Dedifferentiated amniotic fluid mesenchymal stem cell (primary cell): ENCODE measurements at regions not wholly inside any gene's neighbourhood (a gene's known extent, or its start where the extent isn't known, plus 50 kb on each side); places are given as distances from the start of the nearest gene placed in this dataset.

ENCODE experiments used
- DNase-seq: peaks from one replicate; pipeline ENCODE4 v3.0.0-alpha.2; 2016; ENCODE audit errors: extremely low spot score

DNA sequence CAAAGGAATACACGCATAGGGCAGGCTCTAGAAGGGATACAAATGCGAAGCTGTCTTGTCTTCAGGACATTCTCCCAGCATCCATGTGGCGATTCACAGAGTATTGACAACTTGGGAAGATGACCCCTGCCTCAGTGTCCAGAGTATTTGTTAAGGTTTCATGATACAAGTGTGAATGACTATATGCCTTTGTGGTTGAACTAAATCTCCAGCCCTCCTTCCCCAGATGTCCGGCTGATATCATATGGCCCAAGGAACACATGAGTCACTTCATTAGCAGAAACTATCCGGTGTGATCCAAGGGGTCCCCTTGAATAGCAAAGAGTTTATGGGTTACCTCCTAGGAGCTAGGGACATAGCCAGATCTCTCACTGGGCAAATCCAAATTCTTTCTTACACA is 151.0 kb downstream of the INSIG2 start:
- DNase-seq = no peak

GRCh38 chr2:118237451-118237850 is 149.2 kb downstream of the INSIG2 start:
- DNase-seq = no peak

- no peak for DNase-seq
Measured at GRCh38 chr2:118232796-118233195, 144.5 kb downstream of the INSIG2 start.

DNA sequence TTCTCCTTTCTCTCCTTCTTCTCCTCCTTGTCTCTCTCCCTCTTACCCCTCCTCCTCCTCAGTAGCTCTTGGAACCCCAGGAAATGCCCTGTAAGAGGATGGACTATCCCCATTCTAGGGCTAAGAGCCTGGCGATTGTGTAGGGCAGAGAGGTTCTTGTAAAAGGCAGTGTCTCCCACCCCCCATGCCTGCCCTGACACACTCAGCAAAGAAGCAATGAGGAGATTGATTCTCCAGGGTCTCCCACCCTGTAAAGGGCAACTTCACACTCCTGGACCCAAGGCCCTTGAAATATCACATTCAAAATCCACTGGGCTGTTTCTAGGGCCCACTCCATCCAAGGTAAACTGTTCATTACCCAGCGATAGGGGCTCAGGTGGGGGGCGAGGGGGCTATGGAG is 144.1 kb downstream of the INSIG2 start:
- no peak for DNase-seq

DNA sequence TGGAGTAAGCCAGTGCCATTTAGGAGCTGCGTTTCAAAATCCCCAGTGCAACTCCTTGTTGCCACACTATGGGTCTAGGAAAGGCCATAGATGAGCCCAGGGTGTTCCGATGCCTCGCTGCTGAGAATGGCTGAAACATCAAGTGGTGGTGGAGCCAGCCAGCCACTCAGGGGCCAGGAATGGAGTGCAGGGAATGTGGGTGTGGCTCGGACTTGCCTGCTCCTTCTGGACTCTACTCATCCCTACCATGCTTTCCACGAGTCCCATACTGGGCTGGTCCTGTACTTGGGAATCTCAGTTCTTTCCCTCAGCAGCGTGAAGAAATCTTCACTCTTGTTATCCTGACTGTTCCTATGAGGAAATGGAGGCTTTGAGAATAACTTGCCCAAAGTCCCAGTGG is 143.5 kb downstream of the INSIG2 start:
- no peak for DNase-seq

GRCh38 chr2:118227698-118228508 is 139.6 kb downstream of the INSIG2 start:
- DNase-seq = no peak

- no peak for DNase-seq
Measured at GRCh38 chr2:118225666-118226065, 137.4 kb downstream of the INSIG2 start.

DNA sequence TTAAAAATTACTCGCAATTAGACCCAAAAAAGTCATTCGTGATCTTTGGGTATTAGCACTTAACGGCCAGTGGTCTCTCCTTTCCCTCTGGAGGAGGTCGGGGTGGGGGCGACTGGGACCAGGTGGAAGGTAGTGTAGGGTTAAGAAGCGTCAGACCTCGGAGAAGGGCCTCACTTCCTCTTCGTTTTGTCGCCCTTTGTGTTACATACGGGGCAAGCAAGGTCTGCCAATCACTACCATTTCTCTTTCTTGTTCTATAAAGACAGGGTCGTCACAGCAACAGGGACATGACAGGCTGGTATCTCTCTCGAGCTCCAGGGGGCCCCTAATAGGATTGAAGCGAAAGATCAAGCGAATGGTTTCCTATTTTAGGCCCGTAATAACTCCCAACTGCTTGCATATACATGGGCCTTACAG is 136.6 kb downstream of the INSIG2 start:
- DNase-seq = no peak

- no peak for DNase-seq
Measured at GRCh38 chr2:118223992-118224894, 136.0 kb downstream of the INSIG2 start.

GRCh38 chr2:118223511-118223991 is 135.3 kb downstream of the INSIG2 start:
- no peak for DNase-seq

DNA sequence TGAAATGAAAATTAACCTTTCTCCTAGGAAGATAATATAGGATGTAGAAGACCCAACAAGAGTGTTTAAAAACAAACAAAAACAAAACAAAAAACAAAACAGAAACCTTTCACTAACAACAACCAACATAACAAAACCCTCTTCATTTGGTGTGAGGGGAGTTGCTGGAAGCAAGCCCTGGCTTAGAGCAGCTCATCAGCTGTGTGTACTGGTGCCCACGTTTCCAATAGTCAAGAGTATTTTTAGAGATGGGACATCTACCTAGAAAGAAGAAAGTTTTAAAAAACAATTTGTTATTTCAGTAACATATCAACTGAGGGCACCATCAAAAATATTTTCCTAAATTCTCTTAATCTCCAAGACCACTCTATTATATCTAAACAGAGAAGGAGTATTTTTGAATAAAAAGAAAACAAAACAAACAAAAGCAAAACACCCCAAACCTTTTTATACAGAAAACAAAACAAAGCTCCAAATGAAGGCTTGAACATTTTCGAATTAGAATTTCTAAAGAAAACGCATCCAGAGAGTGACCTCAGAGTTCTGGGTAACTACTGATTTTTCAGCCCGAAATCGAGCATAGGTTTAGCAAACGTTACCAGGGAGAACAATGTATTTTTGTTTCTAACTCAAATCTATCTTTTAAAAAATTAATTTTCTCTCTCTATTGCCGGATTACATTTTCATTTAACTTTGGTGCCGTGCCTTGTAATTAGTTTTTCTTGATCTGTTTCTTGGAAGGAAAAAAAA is 134.6 kb downstream of the INSIG2 start:
- no peak for DNase-seq

DNA sequence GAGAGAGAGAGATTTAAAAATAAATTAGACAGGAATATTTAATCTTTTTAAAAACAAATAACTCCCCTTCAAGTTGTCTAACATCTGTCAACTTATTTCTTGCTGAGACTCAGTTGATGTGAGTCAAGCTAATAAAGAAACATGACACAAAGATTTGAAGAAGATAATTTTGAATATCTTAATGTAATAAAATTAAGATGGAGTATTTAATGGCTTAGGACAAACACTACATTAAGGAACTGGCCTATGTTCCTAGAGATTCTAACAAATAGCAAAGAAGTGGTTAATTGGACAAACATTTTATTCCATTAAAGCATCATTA is 134.0 kb downstream of the INSIG2 start:
- no peak for DNase-seq

- DNase-seq = peak; percentile 82
Measured at GRCh38 chr2:118221536-118222272, 133.4 kb downstream of the INSIG2 start.

DNA sequence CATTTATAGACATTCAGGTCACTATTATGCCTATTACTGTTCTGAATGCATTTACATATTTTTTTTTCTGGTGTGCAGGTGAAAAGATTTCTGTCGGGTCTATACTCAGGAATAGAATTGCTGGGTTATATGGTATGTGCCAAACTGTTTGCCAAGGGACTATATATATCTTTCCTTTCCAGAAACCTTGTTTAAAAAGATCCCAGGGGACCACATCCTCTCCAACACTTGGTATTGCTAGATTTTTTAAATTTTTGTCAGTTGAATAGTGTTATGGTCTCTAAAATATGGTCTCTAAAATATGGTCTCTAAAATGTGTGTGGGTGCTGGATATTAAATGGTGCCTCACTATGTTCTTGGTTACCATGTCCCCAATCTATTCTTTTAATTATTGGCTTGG is 131.3 kb downstream of the INSIG2 start:
- no peak for DNase-seq

DNA sequence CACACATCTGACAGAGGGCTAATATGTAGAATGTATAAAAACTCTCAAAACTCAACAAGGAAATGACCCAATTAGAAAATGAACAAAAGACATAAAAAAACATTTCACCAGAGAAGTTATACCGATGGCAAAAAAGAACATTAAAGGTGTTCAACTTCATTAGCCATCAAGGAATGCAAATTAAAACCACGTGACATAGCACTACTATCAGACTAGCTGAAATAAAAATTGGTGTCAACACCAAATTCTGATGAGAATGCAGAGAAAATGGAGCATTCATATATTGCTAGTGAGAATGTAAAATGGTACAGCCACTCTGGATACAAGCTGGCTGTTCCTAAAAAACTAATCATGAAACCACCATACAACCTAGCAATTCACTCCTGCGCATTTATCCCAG is 128.0 kb downstream of the INSIG2 start:
- no peak for DNase-seq

GRCh38 chr2:118209727-118210126 is 121.5 kb downstream of the INSIG2 start:
- no peak for DNase-seq

DNA sequence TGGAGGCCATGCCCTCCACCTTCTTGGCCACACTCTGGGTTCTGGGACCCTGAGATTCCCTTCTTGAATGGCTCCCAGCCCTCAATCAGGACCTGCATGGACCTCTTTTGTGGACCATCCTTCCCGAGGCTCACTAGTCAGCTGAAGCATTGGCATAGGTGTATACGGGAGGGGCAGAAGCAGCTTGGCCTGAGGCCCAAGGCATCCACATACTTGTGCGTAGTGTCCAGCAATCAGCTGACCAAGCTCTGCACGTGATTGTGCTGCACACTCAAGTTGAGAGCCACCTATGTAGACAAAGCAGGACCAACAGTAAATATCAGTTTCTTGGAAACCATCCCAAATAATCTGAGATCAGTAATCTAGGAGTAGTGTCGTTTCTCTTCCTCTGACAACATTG is 119.6 kb downstream of the INSIG2 start:
- DNase-seq = no peak

GRCh38 chr2:118202707-118203303 is 114.5 kb downstream of the INSIG2 start:
- DNase-seq = peak; percentile 23

- DNase-seq = no peak
Measured at GRCh38 chr2:118198268-118198667, 110.0 kb downstream of the INSIG2 start.

DNA sequence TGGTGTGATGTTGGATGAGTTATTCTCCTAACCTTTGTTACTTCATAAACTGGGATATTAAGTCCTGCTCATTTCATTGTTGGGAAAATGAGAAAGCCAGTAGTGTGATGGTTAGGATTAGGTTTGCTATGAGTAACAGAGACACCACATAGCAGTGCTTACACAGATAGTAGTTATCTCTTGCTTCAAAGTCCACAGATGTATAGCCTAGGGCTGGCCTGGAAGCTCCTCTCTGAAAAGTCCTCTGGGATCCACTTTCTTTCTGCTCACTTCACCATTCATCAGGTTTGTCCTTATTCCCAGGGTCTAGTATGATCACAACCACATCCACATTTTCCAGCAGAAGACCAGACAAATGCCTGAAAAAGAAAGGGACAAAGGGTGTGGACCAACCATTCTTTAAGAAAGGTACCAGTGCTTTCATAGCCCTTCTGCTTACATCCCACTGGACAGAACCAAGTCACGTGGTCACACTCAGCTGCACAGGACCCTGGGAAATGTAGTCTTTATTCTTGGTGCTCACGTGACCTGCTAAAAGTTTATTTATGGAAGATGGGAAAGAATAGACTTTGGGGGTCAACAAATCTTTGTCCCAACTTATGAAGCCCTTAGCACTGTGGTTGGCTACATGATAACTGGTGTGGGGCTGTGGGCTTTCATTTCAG is 108.9 kb downstream of the INSIG2 start:
- DNase-seq = no peak

DNA sequence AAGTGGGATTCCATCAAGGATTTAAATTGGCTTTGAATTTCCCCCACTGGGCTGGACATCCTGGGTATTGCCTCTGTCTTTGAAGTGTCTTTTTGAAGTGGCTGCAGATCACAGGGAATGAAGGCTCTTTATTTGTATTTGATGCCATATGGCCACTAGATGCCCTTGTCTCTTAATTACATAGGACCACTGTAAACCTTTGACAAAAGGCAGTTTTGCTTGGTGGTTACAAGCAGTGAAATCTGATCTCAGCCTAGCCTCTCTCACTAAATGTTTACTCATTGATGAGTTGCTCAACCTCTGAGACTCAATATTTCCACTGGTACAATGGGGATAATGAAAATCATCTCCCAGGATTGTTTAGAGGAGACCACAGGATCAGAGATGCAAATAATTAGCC is 102.2 kb downstream of the INSIG2 start:
- DNase-seq = no peak
